SU-DHL-6 (cell line): ENCODE measurements at regions not wholly inside any gene's neighbourhood (a gene's known extent, or its start where the extent isn't known, plus 50 kb on each side); places are given as distances from the start of the nearest gene placed in this dataset.

Experiments
- CTCF ChIP-seq: fragments of 200-600 bp; sonication (generic); IDR thresholded peaks from one replicate; pipeline ENCODE4 v1.5.1; 2017; ENCODE audit warnings: antibody characterized with exemption, mild to moderate bottlenecking, low read length, moderate library complexity; ENCODE audit not compliant: insufficient read depth, poor library complexity, severe bottlenecking
- EZH2phosphoT487 ChIP-seq: fragments of 200-600 bp; sonication (generic), shearing (Covaris generic); conservative IDR thresholded peaks from 2 replicates; pipeline ENCODE4 v1.6.1; 2018; ENCODE audit warnings: mild to moderate bottlenecking, antibody characterized with exemption, low read length, moderate library complexity, mixed read lengths

DNA sequence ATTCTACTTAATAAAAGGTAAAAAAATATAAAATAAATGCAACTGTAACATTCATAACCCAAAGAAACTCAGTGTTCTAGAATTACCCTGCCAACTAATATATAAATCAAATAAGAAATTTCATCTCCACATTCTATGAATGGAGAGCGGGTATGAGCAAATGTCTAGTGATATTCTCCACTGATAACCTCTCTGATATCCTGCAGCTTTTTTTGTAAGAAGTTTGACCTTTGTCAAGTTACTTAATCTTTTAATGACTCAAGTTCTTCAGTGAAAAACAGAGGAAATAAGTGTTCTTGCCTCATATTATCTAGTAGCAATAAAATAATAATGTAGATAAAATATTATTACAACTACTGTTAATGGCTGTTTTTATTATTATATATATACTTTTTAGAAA lies 1275.6 kb upstream of the CDH9 start:
- TF ChIP-seq CTCF (no peak), EZH2phosphoT487 (no peak)
